Stimulated activated CD4-positive, alpha-beta T cell treated with anti-CD3 and anti-CD28 coated beads, Interleukin-2, amount 100 ng/mL, for 24 hours (primary cell): ENCODE measurements at regions not wholly inside any gene's neighbourhood (a gene's known extent, or its start where the extent isn't known, plus 50 kb on each side); places are given as distances from the start of the nearest gene placed in this dataset.
"Not testable (repeated sequence)": the region's sequence is repeated elsewhere in the genome, so short reads cannot be mapped to it uniquely, and the experiment has no call there.

Experiments used
- DNase-seq, 2 donors: peaks; one replicate each; pipeline ENCODE4 v3.0.0-alpha.2; 2020

DNA sequence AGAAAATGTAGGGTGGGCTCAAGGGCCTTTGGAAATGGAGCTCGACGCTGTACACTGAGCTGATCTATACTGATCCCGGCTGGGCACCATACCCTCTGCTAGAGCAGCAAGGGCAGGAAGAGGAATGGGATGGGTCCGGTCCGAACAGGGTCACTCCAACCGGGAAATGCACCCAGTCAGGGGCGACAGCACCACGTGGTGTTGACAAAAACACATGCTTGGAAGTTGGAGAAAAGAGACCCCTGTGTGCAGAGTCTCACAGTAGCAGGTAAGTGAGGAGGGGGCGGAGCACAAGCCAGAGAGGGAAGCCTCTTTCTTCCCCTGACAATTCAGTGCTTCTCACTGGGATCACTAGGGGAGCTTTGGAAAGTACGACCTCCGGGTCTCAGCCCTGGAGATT lies 84.1 kb upstream of the ASB18 start:
- no peak for DNase-seq

DNA sequence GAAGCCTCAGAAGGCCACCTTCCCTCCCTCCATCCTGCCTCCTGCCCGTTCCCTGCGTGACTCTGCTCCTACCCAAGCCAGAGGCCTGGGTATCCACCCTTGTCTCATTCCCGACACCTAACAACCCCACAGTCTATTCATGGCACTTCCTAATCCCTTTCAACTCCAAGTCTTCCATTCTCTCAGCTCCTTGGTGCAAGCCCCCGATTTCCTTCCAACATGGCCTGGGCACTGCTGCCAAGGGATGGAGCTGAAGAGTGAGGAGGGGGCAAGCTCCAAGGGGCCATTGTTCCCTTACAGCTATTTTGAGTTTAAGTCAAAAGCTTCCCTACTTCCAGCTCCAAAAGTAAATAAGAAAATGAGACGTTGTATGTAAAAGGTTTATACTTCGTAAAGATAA lies 84.8 kb upstream of the ASB18 start:
- no peak for DNase-seq

DNA sequence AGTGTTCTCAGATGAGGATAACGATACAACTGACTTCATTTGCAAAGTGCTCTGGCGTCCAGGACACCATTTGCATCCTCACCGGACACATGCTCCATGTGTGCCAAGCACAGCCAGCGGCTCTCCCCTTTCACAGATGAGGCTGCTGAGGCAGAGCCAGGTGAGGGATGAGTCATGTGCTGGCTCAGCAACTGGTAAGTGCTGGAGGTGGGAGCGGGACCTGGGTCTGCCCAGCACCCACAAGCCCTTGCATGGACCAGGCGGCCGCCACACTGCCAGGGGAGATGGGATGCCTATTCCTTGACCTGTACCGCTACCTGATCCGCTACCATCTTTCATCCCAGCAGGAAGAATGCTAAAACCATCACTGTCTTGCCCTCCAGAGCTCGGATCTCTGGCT lies 86.2 kb upstream of the ASB18 start:
- DNase-seq = no peak

- no peak for DNase-seq
These were observed 87.8 kb upstream of the ASB18 start for GRCh38 chr2:236351966-236352525.

GRCh38 chr2:236352761-236353593 lies 88.8 kb upstream of the ASB18 start:
- DNase-seq = peak; percentile 33 to 36

- DNase-seq = no peak
These were observed 89.4 kb upstream of the ASB18 start for GRCh38 chr2:236353594-236353942.

GRCh38 chr2:236354056-236354940 lies 90.1 kb upstream of the ASB18 start:
- DNase-seq = no peak

GRCh38 chr2:236354973-236355595 lies 90.9 kb upstream of the ASB18 start:
- no peak for DNase-seq

- DNase-seq = no peak
These were observed 91.7 kb upstream of the ASB18 start for GRCh38 chr2:236355911-236356310.

- DNase-seq = not testable (repeated sequence)
These were observed 92.1 kb upstream of the ASB18 start for GRCh38 chr2:236356321-236356720.

- not testable (repeated sequence) for DNase-seq
These were observed 94.3 kb upstream of the ASB18 start for GRCh38 chr2:236358482-236358881.

DNA sequence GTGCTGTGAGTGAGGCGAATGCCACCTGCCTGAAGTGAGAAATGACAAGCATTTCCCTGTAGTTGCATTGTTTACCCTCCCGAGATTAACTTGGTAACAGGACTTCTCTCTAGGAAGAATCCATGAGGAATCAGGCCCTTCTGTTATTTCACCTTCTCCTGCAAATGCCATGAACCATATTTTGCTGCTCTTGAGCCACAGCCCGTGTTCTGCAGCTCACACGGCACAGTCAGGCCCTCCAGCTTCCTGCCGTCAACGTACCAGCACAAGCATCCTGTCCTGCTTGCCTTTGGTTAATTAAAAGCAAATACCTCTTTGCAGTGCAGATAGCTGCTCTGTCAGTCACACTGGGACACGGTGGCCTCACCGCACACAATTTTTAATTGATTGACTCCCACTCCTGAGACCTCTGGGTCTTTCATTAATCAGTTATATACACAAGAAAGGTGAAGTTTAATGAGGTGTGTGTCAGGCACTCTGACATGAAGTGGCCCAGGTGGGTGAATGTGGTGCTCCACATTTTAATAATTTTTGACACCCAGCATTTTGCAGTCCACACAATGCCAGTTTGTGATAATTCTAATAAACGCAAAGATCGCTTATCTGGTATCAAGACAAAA lies 95.3 kb upstream of the ASB18 start:
- DNase-seq = no peak

DNA sequence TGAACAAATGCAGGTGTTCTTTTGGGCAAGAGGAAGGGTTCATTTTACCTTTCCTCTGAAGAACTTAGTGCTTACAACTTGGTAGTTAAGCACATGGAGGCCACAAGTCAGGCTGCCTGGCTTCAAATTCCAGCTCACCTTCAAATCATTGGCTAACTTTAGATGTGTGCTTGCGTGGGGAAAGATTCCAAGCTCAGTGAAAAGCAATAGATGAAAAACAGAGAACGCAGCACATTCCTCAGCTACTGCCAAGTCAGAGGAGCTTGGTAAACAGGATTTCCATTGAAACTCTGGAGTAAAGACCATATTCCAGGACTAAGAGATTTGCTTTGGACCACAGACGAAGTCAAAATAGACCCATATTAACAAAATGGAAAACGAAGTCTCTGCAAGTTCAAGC lies 96.3 kb upstream of the ASB18 start:
- DNase-seq = no peak

- DNase-seq = no peak
These were observed 99.6 kb upstream of the ASB18 start for GRCh38 chr2:236363711-236364277.

GRCh38 chr2:236365258-236366048 lies 101.2 kb upstream of the ASB18 start:
- no peak for DNase-seq

- DNase-seq = no peak
These were observed 101.8 kb upstream of the ASB18 start for GRCh38 chr2:236366049-236366387.

- DNase-seq = peak in 1 of 2 donors; percentile 17
These were observed 102.2 kb upstream of the ASB18 start for GRCh38 chr2:236366397-236366796.

DNA sequence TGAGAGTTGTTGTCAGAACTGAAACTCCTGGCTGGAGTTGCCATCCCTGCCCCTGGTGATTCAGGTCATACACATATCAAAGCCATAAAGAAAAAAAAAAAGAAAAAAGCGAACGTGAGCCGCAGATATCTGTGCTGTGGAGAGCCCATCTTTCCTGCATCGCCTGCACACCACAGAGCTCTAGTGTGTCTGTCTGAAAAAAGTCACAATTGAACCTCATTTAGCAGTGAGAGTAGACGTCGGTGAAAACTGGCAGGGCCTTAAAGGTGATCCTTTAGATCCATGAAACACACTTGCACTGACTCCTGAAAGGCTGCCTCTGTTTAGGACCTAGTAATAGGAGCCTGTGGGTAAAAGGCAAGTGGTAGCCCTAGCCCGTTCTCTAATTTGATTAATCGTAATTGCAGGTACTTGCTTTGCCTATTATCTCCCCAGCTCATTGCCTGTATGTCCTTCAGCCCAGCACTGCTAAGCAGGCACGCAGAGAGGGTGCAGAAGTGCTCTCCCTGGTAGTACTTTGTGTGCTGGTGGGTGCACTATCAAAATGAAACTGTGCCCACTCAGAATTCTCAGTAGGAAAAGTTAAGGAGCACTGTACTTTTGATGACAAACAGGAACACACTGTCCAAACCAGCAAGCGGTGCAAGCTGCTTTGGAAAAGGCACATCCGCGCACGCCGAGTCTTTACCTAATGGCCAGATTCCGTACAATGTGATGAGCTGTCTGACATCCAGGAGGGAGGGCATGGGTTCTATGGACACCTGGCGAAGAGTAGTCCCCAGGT lies 103.5 kb upstream of the ASB18 start:
- DNase-seq = no peak

DNA sequence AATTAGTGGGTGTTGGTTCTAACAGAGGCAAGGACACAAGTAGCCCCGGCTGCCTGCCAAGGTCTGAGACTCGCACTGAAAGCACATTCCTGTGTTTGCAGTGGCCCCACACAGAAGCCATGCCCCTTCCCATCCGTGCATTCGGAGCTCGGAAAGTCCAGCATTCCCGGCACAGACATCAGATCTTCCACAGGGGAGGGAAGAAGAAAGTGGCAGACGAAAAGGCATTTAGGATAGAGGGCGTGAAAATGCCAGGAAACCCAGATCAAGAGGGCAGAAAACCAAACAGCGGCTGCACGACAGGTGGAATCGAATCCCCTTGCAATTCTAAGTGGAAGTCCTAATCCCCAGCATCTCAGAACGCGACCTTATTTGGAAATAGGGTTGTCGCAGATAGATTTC lies 105.5 kb upstream of the ASB18 start:
- no peak for DNase-seq

- DNase-seq = no peak
These were observed 106.7 kb upstream of the ASB18 start for GRCh38 chr2:236370847-236371409.
